Bone marrow (tissue), 2 donors: ENCODE measurements at regions not wholly inside any gene's neighbourhood (a gene's known extent, or its start where the extent isn't known, plus 50 kb on each side); places are given as distances from the start of the nearest gene placed in this dataset.

Experiments used
- DNase-seq, 2 donors: peaks; one replicate each; lab custom pipeline; 2025; lab: John Stamatoyannopoulos, UW

GRCh38 chr1:209222826-209223225 lies 360.7 kb upstream of the CAMK1G start:
- no peak for DNase-seq

GRCh38 chr1:209223791-209224190 lies 359.7 kb upstream of the CAMK1G start:
- no peak for DNase-seq

- DNase-seq = no peak
Measured at GRCh38 chr1:209224886-209225285, 358.6 kb upstream of the CAMK1G start.

- DNase-seq = no peak
Measured at GRCh38 chr1:209227171-209227570, 356.3 kb upstream of the CAMK1G start.

- DNase-seq = no peak
Measured at GRCh38 chr1:209227941-209228340, 355.6 kb upstream of the CAMK1G start.

DNA sequence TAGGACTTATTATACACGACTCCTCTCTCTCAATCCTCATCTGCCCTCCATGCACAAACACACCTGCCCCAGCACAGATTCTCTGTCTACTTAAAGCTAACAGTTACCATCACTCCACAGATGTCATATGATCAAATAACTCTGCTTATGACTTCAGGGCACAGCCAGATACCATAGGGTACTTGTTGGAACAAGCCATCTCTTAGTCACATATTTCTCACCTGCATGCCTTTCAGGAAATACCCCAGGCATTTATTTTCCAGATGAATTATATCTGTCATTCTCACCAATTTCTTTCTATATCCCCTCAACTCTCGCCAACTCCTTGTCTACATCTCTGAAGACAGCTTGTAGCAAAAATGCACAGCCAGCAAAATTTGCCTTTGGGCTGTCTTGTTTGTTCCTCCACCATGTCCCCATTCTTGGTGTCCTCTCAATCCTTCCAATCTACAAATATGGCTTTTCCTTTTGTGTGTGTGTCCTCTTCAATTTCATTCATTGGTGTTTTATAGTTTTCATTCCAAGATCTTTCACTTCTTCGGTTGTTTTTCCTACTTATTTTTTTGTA lies 353.9 kb upstream of the CAMK1G start:
- no peak for DNase-seq

DNA sequence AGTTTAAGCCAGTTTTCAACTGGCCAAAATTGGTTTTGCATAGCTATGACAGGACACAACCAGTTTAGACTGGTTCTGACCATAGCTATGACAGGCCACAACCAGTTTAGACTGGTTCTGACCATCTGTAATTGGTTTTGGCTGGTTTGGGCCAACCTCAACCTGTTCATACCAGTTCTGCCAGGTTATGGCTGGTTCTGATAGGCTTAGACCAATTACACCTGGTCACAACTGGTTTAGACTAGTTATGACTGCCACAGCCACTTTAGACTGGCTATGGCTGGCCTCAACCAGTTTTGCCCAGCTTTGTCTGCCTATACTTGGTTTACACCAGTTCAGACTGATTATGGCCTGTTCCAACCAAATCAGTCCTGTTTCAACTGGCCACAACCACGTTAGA lies 353.2 kb upstream of the CAMK1G start:
- no peak for DNase-seq

DNA sequence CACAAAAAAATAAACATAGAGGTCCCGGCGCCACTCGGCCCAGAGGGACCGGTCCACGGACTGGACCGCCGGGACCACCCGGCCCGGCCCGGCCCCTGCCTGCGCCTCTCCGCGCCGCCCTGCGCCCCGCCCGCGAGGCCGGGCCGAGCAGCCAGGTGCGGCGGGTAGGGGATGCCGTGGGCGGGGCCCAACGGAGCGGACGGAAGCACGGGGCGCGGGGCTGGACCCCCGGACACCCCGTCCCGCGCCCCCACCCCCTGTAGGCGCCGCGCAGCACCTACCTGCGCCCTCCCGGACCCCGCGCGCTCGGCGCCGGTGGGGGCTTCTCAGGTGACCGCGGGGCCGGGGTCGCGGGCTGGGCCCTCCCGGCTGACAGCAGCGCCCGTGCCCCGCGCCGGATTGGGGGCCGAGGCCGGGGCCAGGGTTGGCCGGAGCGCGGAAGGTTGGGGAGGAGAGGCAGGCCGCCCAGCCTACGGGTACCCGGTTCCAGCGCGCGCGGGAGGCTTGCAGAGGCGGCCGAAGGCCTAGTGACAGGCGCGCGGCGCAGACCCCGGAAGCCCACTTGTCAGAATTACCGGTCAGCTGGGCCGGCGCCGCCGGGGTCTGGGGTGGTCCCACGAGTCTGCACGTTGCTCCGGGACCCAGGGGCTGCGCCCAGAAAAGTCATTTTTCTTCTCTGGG lies 351.9 kb upstream of the CAMK1G start:
- DNase-seq = no peak

GRCh38 chr1:209232197-209232596 lies 351.3 kb upstream of the CAMK1G start:
- DNase-seq = no peak

DNA sequence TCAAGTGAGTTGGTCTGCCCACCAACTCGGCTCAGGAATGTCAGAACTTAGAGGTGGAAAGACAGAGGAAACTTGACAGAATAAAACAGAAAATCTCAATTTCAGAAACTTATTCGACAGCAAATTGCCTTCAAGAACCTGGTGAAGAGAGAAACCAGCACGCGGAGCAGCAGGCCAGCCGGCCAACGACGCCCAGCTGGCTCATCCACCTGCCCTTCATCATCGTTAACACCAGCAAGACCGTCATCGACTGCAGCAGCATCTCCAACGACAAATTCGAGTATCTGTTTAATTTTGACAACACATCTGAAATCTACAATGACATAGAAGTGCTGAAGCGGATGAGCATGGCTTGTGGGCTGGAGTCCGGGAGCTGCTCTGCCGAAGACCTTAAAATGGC lies 350.8 kb upstream of the CAMK1G start:
- DNase-seq = no peak

GRCh38 chr1:209235166-209235565 lies 348.3 kb upstream of the CAMK1G start:
- no peak for DNase-seq

DNA sequence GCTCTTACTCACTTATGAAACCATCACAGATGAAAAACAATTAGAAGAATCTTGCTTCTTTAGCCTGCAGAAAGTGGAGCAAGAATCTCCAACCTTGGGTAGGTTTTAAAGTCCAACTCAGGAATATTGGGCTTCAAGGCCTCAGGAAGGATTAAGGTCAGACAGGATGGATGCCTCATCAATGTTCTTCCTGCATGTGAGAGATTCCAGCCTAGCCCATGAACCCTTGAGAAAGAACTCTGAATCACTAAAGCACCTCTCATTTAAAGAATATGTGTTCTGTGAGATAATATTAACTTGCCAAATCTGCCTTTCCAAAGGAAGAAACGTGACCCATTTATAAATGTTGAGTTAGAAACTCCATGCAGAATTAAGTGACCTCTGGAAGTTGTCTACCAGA lies 345.2 kb upstream of the CAMK1G start:
- no peak for DNase-seq

- no peak for DNase-seq
Measured at GRCh38 chr1:209240351-209240750, 343.2 kb upstream of the CAMK1G start.

DNA sequence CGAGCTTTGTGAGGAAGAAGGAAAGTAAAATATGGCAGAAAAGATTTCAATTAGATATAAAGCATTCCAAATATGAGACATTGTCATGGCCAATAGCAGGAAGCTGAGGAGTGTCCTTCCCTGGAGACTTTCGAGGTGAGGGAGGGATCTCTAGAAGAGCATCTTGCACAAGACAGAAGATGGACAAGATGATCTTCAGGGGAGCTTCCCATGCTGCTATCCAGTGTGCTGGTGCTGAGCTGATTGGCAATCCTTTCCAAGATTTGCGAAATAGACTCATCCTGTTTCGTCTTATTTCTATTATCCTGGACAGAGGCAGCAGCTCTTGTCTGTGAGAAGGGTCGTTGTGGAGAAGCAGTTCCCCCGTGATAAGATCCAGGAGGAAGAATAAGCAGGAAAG lies 342.0 kb upstream of the CAMK1G start:
- no peak for DNase-seq

DNA sequence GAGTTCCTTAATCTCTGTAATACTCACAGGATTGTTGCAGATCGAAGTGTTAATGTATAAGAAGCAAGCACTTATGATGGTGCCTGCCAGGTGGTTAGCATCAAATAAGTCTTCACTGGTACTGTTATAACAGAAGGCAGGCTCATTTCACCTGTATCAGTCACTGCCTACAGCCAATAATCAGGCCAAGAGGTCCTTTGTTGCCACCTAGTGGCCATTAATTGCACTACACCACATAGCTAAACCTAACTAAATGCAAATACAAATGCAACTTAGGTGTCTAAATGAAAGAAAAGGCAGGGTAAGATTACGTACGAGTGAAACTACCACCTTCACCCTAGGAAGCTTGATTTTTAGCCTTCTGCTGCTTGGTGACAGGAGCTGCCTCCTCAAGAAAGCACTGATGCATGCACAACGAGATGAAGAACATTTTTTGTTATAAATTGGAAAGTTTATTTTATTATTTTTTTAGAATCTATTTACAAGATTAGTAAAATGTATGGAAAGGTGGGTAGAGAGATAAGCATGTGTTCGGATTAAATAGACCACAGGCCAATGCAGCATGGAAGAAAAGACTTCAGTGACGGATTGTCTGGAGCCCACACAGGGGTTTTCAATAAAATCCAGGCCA lies 334.8 kb upstream of the CAMK1G start:
- DNase-seq = peak in 1 of 2 donors; percentile 1

DNA sequence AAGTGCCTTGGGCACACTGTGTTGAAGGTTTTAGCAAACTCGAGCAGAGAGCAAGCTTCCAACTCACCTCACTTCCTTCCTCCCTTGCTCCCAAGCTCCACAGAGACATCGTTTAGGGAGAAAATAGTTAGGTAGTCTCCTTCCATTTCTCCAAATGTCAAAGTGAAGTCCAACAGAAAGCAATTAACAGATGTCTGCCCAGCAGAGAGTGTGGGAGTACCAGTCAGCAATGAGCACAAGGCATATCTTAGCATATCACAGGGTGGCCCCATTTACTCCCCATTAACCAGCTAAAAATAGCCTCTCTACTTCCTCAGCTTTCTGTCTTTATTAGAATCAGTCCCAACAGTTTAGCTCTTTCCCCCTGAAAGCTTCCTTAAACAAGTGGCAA lies 334.2 kb upstream of the CAMK1G start:
- no peak for DNase-seq

GRCh38 chr1:209249785-209250440 lies 333.6 kb upstream of the CAMK1G start:
- DNase-seq = no peak

GRCh38 chr1:209250861-209251636 lies 332.5 kb upstream of the CAMK1G start:
- DNase-seq = no peak

- DNase-seq = no peak
Measured at GRCh38 chr1:209256766-209257350, 326.7 kb upstream of the CAMK1G start.

DNA sequence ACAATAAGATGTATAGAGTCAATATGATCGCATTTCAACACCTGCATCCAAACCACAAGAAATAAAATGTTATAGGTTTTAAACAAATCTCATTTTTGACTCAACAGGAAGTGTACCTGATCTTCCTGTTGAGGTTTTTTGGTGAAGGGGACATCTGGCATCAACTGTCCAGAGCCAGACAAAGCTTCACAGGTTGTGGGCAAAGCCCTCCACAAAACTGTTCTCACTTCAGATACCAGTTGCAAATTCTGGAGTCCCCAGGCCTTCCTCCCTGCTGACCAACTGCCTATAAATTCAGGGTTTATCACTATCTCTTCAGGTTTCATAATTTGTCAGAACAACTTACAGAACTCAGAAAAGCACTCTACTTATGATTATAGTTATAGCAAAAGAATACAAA lies 326.1 kb upstream of the CAMK1G start:
- no peak for DNase-seq

DNA sequence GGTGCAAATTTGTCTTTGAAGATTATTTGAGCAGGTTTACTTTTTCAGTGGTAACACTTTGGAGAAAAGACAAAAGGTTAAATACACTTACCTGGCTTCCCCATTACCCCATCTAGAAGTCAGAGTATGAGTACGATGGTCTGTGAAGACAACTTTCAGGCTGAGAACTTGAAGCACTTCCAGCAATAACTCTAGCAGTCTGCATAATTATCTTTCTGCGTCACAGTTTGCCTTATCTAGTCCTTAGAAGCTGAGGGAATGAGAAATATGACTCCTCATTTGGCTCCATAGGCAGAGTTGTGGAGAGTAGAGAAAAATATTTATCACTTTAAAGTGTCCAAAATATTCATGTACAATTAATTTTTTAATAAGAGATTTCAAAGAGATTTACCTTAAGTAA lies 323.4 kb upstream of the CAMK1G start:
- no peak for DNase-seq

- no peak for DNase-seq
Measured at GRCh38 chr1:209262631-209263030, 320.9 kb upstream of the CAMK1G start.
